ENCODE measurements at regions not wholly inside any gene's neighbourhood (a gene's known extent, or its start where the extent isn't known, plus 50 kb on each side); places are given as distances from the start of the nearest gene placed in this dataset.

DNA sequence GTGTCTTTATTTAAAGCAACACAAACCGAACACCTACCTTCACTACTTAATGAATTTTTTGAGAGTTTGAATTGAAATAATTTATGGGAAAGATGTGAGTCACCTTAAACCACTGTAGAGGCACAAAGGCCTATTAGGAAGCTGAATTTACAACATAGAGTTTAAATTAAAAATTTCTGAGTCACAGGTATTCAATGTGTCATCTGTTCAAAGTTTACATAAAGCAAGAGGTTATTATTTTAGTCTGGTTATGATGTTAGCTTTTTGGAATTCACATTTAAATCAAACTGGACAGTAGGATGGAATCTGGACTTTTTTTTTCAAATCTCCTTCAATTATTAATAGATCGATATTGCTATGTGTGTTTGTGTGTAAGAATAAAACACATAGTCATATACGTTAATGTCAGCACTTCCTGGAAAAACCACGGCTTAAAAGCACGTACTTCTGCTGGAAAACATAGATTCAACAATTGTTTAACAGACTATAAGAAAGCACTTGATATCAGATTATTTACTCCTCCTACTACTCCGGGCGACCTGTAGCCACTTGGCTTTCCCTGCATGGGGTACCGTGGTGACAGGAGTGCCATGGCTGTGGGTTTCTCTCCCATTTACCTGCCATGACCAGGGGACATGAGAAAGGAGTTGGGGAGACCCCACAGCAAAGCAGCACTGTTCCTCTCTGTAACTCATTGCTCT lies 638.6 kb downstream of the SEMA5A start:
- peak; percentile 44 for DNase-seq (ENCODE audit: low read depth)

DNA sequence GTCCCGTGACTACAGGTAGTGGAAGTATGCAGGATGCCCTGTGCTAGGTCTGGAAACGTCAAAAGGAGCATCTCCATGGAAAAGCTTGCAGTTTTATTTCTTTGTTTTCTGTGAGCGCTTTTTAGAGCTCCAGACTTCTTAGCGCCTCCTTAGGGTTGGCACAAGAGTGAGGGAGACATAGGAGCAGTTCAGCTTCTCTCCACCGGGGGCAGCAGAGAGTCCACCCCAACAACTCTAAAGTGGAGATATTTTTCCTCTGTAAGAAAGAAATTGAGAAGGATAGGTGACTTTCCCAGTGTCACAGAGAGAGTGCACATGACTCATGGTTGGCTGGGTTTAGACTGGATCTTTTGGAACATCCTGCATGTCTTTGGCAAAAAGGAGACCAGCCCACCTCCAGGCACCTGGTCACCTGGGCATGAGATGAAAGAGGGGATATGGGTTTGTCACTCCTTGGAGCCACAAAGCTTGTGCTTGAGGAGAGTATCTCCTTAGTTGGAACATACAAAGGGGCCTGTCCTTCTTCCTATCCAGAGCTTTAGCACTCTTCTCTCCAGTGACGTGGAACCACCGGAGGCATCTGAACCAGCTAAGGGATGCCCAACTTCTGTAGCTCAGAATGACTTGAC lies 637.7 kb downstream of the SEMA5A start:
- DNase-seq (ENCODE audit: low read depth) = peak; percentile 14

DNA sequence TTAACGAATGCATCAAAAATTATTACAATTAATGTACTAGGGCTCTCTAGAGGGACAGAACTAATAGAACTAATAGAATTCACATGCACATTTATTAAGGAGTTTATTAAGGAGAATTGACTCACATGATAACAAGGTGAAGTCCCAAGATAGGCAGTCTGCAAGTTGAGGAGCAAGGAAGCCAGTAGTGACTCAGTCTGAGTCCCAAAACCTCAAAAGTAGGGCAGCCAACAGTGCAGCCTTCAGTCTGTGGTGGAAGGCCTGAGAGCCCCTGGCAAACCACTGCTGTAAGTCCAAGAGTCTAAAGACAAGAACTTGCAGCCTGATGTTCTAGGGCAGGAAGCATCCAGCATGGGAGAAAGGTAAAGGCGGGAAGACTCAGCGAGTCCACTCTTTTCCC lies 633.8 kb downstream of the SEMA5A start:
- DNase-seq (ENCODE audit: low read depth) = peak; percentile 48

DNA sequence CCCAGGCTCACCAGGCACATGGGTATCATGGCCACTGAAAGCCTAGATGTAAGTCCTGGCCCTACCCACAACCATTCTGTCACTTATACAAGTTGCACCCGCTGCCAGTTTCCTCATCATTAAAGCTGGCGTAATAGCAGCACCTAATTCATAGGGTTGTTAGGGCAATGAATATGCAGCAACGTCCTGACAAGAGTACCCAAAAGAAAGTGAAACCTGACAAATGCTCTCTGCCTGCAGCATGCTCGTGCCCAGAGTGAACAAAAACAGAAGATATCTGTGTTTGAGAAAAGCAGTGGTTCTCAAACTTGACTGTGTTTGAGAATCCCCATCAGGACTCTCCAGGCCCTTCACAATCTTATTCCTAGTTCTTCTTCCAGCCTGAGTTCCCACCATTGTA lies 632.4 kb downstream of the SEMA5A start:
- DNase-seq (ENCODE audit: low read depth) = no peak

DNA sequence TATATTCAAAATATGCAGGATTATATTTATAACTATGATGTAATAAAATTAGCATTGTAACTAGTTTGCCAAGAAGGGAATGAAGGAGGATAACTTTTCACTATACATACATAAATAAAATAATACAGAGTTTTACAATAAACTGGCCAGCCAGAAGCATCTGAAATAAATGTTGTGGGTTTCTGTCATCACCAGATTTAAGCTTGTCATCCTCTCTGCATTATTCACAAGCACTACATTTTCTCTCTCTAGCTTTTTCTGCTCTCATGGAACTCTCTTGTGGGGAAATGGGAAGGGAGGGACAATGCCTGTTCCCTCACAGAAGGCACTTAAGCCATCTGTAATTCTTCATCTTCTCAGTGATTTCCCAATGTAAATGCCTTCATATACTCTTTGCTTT lies 626.8 kb downstream of the SEMA5A start:
- no peak for DNase-seq (ENCODE audit: low read depth)

DNA sequence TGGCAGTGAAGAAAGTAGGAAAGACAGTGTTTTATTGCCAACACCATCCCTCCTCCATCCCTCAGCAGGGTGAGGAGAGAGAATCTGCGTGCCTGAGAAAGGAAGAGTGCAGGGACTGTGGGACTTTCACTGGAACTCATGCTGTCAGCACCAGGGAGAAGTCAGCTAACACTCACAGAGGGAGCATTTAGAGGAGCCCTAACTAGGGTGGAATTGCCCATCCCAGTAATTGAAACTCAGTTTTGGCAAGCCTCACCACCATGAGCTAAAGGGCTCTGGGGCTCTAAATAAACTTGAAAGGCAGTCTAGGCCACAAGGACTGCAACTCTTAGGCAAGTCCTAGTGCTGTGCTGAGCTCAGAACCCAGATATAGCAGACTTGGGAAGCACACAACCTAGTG lies 622.3 kb downstream of the SEMA5A start:
- no peak for DNase-seq (ENCODE audit: low read depth)

DNA sequence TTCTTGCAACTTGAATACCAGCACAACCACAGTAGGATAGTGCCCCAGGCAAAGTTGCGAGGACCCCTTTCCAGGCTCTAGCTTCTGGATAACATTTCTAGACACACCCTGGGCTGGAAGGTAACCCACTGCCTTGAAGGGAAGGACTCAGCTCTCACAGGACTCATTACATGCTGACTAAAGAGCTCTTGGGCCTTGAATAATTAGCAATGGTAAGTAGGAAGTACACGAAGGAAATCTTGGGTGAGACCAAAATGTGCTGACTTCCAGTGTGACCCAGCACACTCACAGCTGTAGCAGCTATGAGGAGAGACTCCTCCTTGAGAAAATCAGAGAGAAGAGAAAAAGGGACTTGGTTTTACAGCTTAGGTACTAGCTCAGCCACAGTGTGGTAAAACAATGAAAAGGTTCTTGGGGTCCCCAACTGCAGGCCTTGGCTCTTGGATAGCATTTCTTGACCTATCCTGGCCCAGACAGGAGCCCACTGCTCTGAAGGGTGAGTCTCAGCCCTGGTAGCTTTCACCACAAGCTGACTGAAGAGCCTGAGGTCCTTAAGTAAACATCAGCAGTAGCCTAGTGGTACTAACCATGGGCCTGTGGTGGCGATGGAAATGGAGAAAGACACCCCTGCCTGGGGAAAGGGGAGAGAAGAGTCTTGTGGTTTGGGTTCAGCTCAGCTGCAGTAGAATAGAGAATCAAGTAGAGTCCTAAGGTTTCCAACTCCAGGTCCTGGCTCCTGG lies 621.7 kb downstream of the SEMA5A start:
- DNase-seq (ENCODE audit: low read depth) = no peak

DNA sequence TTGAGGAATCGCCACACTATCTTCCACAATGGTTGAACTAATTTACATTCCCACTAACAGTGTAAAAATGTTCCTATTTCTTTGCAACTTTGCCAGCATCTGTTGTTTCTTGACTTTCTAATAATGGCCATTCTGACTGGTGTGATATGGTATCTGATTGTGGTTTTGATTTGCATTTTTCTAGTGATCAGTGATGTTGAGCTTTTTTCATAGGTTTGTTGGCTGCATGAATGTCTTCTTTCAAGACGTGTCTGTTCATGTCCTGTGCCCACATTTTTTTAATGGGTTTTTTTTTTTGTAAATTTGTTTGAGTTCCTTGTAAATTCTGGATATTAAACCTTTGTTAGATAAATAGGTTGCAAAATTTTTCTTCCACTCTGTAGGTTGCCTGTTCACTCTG lies 615.9 kb downstream of the SEMA5A start:
- DNase-seq (ENCODE audit: low read depth) = no peak

DNA sequence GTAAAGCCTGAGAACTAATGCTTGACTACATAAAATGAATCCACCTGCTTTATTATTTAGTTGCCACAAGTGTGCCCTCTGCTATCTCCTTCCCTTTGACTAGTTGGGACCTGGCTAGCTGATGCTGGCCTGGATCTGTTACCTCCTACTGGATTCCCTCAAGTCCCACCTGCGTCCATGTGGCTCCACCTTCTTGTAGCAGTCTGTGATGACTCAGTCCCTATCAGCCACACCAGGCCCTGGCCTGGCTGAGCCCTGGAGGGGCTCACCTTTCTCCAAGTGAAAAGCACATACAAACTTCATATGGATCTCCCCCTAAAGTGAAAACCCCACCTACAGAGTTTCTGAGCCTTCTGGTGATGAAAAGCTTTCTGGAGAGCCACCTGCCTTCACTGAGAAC lies 611.4 kb downstream of the SEMA5A start:
- DNase-seq (ENCODE audit: low read depth) = no peak

DNA sequence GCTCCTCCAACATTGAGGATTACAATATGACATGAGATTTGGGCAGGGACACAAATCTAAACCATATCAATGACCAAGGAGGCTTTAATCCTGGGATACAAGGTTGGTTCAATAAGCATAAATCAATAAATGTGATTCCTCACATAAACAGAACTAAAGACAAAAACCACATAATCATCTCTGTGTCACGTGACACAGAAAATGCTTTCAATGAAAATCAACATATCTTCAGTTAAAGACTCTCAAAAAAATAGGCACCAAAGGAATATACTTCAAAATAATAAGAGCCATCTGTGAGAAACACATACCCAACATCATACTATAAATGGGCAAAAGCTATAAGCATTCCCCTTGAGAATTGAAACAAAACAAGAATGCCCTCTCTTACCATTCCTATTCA lies 604.9 kb downstream of the SEMA5A start:
- no peak for DNase-seq (ENCODE audit: low read depth)

DNA sequence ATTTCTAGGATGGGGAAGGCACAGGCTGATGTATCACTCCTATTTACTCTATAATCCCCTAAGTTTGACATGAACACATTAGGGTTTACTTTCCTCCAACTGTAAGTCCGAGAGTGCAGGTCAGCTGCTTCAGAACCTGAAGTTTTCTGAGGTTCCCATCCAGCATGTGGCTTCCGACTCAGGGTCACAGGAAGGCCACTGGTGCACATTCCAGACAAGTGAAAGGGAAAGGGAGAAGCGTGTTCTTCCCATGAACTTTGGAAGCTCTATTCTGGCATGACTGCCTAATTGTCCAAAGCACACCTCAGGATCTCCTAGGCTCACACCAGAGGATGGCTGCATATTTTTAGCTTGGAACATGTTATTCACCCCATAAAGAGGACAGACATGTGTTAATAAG lies 602.6 kb downstream of the SEMA5A start:
- peak; percentile 27 for DNase-seq (ENCODE audit: low read depth)

DNA sequence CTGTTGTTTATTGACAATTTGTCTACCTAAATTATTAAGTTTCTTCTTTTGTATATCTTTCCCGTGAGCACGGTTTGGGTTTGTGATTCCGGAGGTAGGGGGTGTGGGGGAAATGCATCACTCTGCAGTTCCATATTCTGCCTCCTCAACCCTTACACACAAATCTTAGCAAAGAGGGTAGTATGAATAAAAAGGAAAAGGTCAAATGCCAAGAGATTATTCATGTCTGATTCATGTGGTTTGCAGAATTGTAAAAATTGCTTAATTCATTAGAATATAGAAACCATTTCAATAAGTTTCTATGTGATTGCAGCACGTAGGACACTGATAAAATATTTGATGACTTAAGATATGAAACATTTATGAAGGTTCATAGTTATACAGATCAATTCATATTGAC lies 601.9 kb downstream of the SEMA5A start:
- no peak for DNase-seq (ENCODE audit: low read depth)

DNA sequence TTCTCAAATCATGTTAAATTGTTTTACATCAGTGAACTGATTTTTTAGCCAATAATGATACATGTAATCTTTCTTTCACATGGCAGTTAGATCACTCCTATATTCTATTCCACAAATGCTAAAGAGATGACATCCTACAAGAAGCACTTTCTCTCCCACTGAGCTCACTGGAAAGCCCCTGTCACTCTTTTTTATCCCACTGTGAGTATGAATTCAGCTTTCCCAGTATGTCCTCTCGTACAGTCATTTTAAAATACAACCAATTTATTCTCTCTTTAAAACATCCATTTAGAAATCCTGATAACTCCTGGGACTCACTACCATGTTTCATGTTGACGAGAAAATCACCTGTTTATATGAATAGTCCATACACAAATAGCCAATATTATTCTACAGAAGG lies 599.9 kb downstream of the SEMA5A start:
- DNase-seq (ENCODE audit: low read depth) = no peak

DNA sequence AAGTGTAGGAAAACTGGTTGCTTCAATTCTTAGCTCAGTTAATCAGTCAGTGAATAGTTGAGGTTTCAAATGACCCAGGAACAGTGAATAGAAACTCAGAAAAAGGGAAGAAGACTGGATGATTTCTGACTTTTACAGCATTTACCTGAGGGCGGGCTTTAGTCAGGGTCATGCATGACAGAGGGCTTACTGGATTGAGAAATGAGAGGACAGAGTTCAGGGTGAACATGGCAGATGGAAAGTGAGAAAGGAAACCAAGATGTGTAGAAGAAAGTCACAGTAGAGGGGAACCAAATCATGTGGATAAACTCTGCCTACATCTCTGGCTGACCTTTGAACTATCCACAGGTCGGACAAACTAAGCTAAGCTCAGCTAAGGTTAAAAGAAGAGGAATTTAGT lies 596.0 kb downstream of the SEMA5A start:
- DNase-seq (ENCODE audit: low read depth) = no peak

DNA sequence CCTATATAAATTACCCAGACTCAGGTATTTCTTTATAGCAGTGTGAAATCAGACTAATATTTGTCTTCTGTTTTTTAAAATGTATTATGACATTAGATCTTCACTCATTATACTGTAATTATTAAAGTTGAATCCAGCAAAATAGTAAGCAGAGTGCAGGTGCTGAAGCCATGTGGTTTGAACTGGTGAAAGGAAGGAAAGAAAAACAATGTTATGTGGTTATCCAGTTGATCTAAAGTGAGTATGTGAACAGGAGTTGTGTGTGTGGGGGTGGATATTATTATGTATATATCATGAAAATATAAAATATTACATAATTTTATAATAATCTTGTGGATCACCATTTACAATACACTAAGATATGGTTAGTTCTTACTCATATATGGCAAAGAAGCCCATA lies 593.7 kb downstream of the SEMA5A start:
- no peak for DNase-seq (ENCODE audit: low read depth)

DNA sequence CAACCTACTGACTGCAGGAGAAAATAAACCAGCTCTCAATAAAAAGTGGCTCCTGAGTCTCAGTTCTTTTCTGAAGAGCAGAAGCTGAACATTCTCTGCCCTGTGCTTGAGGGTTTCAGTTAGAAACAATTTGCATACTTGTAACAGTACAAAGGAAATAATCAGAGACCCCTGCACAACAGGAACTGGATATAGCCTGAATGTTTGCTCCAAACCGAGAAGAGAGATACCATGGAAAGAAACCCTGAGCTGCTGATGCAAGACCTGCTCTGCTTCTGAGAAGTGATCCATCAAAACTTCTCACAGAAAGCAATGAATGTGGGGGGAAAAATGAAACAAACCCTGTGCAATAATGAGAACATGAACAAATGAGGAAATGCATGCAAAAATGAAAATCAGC lies 592.9 kb downstream of the SEMA5A start:
- DNase-seq (ENCODE audit: low read depth) = no peak

DNA sequence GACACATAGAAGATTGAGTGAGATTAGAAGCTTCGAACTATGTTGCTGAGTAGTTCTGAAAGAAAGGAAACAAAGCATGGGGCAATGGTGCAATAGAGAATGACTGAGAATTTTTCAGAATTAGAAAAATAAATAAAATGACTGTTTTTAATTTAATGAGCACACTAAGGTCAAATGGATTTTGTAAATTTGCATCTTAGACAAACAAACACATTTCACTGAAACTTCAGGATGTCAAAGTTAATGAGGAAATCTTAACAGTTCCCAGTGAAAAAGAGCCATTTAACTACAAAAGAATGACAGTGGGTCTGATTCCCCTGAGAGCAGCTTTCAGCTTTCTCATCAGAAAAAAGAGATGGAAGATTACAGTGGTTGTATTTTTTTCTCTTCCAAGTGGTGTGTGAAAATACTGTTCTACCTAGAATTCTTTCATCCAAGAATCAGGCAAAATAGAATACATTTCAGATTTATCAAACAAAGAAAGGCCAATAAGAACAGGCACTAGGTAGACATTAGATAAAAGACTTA lies 591.9 kb downstream of the SEMA5A start:
- no peak for DNase-seq (ENCODE audit: low read depth)

DNA sequence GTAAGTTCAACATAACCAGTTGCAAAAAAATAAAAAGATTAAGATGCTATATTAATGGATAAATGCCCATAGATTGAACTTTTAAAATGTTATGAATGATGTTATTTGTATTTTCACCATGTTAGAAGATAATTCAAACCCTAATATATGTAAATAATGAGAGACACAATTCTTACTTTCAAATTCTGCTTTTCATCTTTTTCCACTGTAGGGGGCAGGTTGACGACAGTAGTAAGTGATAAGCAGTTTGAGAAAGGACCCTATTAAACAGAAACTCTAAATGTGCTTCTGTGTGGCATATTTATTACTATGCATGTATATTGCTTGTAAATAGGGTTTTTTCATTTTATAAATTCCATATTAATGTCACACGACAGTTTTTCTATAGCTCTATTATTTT lies 591.1 kb downstream of the SEMA5A start:
- peak; percentile 11 for DNase-seq (ENCODE audit: low read depth)

DNA sequence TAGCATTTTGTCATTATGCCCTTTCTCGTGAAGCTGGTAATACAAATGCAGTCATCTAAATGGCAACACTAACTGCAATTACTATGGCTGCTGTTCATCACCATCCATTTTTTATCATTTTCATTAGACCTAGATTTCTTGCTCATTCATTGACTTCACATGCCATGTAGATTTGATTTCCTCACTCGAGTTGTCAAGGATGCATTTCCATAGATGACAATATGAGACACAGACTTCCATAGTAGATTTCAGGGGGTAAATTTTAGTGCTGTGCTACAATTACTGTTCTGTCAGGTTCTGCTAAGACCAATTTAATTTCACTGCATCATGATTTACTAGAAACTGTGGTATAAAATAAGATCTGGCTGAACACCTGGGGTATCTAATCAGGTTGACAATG lies 589.2 kb downstream of the SEMA5A start:
- DNase-seq (ENCODE audit: low read depth) = no peak

DNA sequence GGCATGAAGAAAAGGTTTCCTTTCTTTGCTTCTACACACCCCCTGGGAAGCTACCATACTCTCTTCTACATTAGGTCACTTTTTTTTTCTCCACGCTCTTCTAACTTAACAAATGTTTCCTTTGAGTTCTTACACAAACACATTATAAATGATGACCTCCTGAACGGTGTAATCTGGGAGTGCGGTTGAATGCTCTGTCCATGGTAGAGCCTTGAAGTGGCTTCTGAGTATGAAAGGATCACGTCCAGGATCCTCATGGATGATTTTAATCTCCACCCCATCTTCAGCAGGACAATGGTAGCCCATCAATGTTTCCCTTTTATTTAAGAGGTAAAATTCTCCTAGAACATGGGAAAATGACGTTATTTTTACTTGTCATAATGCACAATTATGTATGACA lies 587.3 kb downstream of the SEMA5A start:
- DNase-seq (ENCODE audit: low read depth) = no peak

DNA sequence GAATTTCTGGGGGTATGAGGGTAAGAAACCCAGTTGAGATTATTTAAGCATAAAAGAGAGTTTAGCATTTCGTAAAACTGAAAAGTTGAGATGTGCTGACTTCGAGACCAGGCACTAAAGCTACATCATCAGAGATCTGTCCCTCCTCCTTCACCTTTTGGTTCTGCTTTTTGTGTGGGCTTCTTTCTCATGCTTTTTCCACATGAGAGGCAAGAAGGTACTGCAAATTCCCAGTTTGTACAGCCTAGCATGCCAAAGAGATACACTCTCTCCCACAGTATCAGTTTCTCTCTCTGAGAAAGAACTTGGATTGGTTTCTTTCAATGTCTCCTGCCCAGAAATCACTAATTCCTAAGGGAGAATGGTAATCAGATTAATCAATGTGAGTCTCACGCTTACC lies 584.7 kb downstream of the SEMA5A start:
- DNase-seq (ENCODE audit: low read depth) = no peak

DNA sequence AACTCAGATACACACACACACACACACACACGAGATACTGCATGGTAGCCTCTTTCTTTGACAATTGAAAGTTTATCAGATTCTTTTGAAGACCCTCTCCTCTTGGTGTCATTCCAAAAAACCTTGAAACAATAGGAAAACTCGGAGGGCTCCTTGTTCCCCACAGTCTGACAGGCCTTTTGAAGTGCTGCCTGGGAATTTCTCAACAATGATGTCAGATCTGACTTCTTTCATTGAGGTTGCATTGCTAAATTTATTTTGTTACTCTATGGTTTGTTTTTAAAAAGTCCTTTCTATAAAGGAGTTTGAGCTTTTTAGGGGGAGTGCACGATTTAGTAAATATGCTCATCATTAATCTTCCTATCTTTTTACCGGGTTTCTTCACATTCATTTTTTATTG lies 583.9 kb downstream of the SEMA5A start:
- DNase-seq (ENCODE audit: low read depth) = no peak

DNA sequence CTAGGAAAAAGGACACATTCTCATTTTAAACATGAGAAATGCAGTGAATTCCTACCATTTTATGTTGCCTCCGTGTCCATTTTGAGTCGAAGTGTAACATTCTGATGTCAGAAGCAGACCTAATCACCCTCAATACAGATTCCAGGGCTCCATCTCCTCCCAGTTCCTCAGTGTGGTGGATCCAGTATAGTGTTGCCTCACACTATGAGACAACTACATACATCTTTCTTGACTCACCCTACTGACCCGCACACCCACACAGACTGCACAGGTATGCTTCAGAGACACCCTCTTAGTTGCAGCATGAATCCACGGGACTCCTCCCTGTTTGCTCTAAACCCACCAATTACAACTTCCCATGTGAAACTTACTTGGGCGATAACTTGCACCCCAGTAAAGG lies 564.9 kb downstream of the SEMA5A start:
- no peak for DNase-seq (ENCODE audit: low read depth)
